ENCODE measurements at regions not wholly inside any gene's neighbourhood (a gene's known extent, or its start where the extent isn't known, plus 50 kb on each side); places are given as distances from the start of the nearest gene placed in this dataset.

DNA sequence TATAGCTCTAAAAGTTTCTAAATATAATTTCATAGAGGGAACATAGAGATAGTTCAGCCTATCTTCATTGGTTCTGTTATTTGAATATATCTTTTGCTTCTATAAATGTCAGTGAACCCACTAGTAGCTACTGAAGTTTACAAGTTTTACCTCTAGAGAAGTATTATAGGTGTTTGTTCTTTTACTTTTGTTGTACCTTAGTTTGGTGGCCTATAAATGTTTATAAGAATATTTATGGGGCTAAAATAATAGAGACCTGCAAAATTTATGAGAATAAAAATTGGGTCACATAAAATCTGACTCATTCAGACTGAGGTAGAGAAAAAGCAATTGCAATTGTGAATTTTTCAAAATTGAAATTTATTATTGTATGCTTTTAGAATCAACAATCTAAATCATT lies 162.6 kb downstream of the SERPINI1 start:
- H3K4me1 ChIP-seq (ENCODE audit: low read length) = no peaks in the 10 kb centered on the region
- no peak overlapping the region for H3K4me3 ChIP-seq (ENCODE audit: low read length)
- no peaks in the 10 kb centered on the region for H3K9me2 ChIP-seq (replicated peaks; ENCODE audit: insufficient read depth, low read length)
- no peaks in the 10 kb centered on the region for H3K27me3 ChIP-seq (replicated peaks; ENCODE audit: insufficient read depth, low read length)
- DNase-seq = no peak
- no peak overlapping the region for H3K27ac ChIP-seq (ENCODE audit: low read length)
- no peak overlapping the region for H3K9ac ChIP-seq (ENCODE audit: low read length)
- no peaks in the 10 kb centered on the region for H3K36me3 ChIP-seq (replicated peaks; ENCODE audit: insufficient read depth, low read length)
- TF ChIP-seq, protein P1, sequence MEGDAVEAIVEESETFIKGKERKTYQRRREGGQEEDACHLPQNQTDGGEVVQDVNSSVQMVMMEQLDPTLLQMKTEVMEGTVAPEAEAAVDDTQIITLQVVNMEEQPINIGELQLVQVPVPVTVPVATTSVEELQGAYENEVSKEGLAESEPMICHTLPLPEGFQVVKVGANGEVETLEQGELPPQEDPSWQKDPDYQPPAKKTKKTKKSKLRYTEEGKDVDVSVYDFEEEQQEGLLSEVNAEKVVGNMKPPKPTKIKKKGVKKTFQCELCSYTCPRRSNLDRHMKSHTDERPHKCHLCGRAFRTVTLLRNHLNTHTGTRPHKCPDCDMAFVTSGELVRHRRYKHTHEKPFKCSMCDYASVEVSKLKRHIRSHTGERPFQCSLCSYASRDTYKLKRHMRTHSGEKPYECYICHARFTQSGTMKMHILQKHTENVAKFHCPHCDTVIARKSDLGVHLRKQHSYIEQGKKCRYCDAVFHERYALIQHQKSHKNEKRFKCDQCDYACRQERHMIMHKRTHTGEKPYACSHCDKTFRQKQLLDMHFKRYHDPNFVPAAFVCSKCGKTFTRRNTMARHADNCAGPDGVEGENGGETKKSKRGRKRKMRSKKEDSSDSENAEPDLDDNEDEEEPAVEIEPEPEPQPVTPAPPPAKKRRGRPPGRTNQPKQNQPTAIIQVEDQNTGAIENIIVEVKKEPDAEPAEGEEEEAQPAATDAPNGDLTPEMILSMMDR (IDR thresholded peaks at IDR 0.05; ENCODE audit: low read length) = no peak
- TF ChIP-seq EZH2phosphoT487 (IDR thresholded peaks at IDR 0.05; ENCODE audit: low read length) (no peak), EZH2 (optimal IDR thresholded peaks at IDR 0.05; ENCODE audit: low read depth, low read length) (no peak)
- H2AFZ ChIP-seq (ENCODE audit: low read length) = no peak overlapping the region
- H3F3A ChIP-seq (ENCODE audit: insufficient read depth, low read length) = no peaks in the 10 kb centered on the region
- no peaks in the 10 kb centered on the region for H3K79me2 ChIP-seq (ENCODE audit: low read length)
- no peaks in the 10 kb centered on the region for H3K9me3 ChIP-seq (replicated peaks; ENCODE audit: insufficient read depth, low read length)
- no peak overlapping the region for H3K4me2 ChIP-seq (ENCODE audit: low read depth, low read length)
- no peaks in the 10 kb centered on the region for H4K20me1 ChIP-seq (ENCODE audit: insufficient read depth, low read length)

DNA sequence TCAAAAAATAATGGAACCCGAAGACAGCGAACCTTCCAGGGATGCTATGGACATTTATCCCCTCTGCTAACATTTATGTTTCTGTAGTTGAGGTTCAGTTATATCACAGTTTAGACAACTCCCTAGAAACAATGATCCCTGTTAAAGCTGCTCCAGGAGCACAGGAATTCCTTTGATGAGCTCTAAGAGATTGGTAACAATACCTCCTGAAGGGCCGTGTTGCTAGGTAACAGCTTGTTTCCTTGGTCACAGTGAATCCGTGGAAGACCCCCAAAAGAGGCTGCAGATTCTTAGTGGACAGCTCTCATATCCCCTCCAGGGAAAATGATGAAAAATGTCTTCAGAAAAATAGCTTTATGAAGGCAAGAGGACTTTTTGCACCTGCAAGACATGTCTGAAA lies 160.2 kb downstream of the SERPINI1 start:
- no peaks in the 10 kb centered on the region for H3K79me2 ChIP-seq (ENCODE audit: low read length)
- H3K36me3 ChIP-seq (replicated peaks; ENCODE audit: insufficient read depth, low read length) = no peaks in the 10 kb centered on the region
- no peaks in the 10 kb centered on the region for H4K20me1 ChIP-seq (ENCODE audit: insufficient read depth, low read length)
- TF ChIP-seq EZH2 (optimal IDR thresholded peaks at IDR 0.05; ENCODE audit: low read depth, low read length) (no peak), EZH2phosphoT487 (IDR thresholded peaks at IDR 0.05; ENCODE audit: low read length) (no peak)
- TF ChIP-seq, protein P1 (IDR thresholded peaks at IDR 0.05; ENCODE audit: low read length) = no peak
- H3K27ac ChIP-seq (ENCODE audit: low read length) = no peak overlapping the region
- no peak overlapping the region for H3K4me2 ChIP-seq (ENCODE audit: low read depth, low read length)
- H3K27me3 ChIP-seq (replicated peaks; ENCODE audit: insufficient read depth, low read length) = no peaks in the 10 kb centered on the region
- no peaks in the 10 kb centered on the region for H3K9me3 ChIP-seq (replicated peaks; ENCODE audit: insufficient read depth, low read length)
- no peaks in the 10 kb centered on the region for H3K4me1 ChIP-seq (ENCODE audit: low read length)
- no peak overlapping the region for H3K9ac ChIP-seq (ENCODE audit: low read length)
- no peaks in the 10 kb centered on the region for H3K9me2 ChIP-seq (replicated peaks; ENCODE audit: insufficient read depth, low read length)
- no peaks in the 10 kb centered on the region for H3F3A ChIP-seq (ENCODE audit: insufficient read depth, low read length)
- no peak overlapping the region for H3K4me3 ChIP-seq (ENCODE audit: low read length)
- no peak for DNase-seq
- no peak overlapping the region for H2AFZ ChIP-seq (ENCODE audit: low read length)

DNA sequence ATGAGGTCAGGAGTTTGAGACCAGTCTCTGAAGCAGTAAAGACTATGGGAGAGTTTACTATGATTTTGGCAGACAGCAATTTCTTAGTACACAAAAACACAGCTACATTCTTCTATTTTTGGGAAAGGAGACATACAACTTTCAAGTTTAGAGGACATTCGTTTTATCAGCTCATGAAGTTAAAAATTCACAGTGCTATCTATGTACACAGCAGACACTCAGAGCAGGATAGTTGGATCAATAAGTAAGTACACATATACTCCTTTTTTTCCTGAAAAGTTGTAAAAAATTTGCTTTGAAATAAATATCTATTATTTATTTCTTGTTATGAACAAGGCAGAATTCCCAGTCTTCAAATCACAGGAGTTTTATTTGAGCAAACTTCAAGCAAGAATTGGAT lies 159.7 kb downstream of the SERPINI1 start:
- no peaks in the 10 kb centered on the region for H3K79me2 ChIP-seq (ENCODE audit: low read length)
- H3K27ac ChIP-seq (ENCODE audit: low read length) = no peak overlapping the region
- no peak overlapping the region for H2AFZ ChIP-seq (ENCODE audit: low read length)
- no peak overlapping the region for H3K4me3 ChIP-seq (ENCODE audit: low read length)
- H3K4me1 ChIP-seq (ENCODE audit: low read length) = no peaks in the 10 kb centered on the region
- H3K9ac ChIP-seq (ENCODE audit: low read length) = no peak overlapping the region
- H3K4me2 ChIP-seq (ENCODE audit: low read depth, low read length) = no peak overlapping the region
- no peaks in the 10 kb centered on the region for H3K27me3 ChIP-seq (replicated peaks; ENCODE audit: insufficient read depth, low read length)
- no peaks in the 10 kb centered on the region for H3F3A ChIP-seq (ENCODE audit: insufficient read depth, low read length)
- H3K36me3 ChIP-seq (replicated peaks; ENCODE audit: insufficient read depth, low read length) = no peaks in the 10 kb centered on the region
- H3K9me3 ChIP-seq (replicated peaks; ENCODE audit: insufficient read depth, low read length) = no peaks in the 10 kb centered on the region
- no peaks in the 10 kb centered on the region for H3K9me2 ChIP-seq (replicated peaks; ENCODE audit: insufficient read depth, low read length)
- no peaks in the 10 kb centered on the region for H4K20me1 ChIP-seq (ENCODE audit: insufficient read depth, low read length)
- no peak for DNase-seq
- TF ChIP-seq EZH2 (optimal IDR thresholded peaks at IDR 0.05; ENCODE audit: low read depth, low read length) = no peak
- TF ChIP-seq EZH2phosphoT487 (IDR thresholded peaks at IDR 0.05; ENCODE audit: low read length) = no peak
- TF ChIP-seq, protein P1 (IDR thresholded peaks at IDR 0.05; ENCODE audit: low read length) = no peak
